CD4-positive, alpha-beta T cell (primary cell): ENCODE measurements at regions not wholly inside any gene's neighbourhood (a gene's known extent, or its start where the extent isn't known, plus 50 kb on each side); places are given as distances from the start of the nearest gene placed in this dataset.

Experiments
- ATAC-seq: fragments of 200-7000 bp; cut with Tn5 transposase; one replicate; pipeline ENCODE4 v1.10.0; 2022; ENCODE audit warnings: mild to moderate bottlenecking; ENCODE audit not compliant: poor library complexity
- CTCF ChIA-PET: fragments of 350-600 bp; sonication (Branson Sonifier 250); formaldehyde crosslinking; loops from one replicate; lab custom pipeline; 2021; ENCODE audit warnings: antibody characterized with exemption, inconsistent platforms; lab: Charles Lee
- POLR2A ChIA-PET: fragments of 350-600 bp; sonication (Branson Sonifier 250); formaldehyde crosslinking; loops from one replicate; lab custom pipeline; 2021; ENCODE audit warnings: antibody characterized with exemption, inconsistent platforms; lab: Charles Lee
- DNase-seq, 14 experiments: peaks; one replicate each; pipeline ENCODE4 v3.0.0-alpha.2; 2013 to 2020; ENCODE audit warnings: mixed read lengths in 2 of 14
- H3K27ac ChIP-seq, 2 donors: one replicate each; pipeline versions ENCODE4 v1.5.1 to v1.7.0; 2013; ENCODE audit warnings: low read length in 2 of 2, low read depth in 1 of 2, mild to moderate bottlenecking in 1 of 2
- H3K27me3 ChIP-seq, 2 experiments: 1 replicate in 1 of 2; 2 replicates in 1 of 2; pipeline versions ENCODE4 v1.6.1 to v1.7.0; 2013; ENCODE audit warnings: low read length in 2 of 2, control low read depth in 1 of 2, mild to moderate bottlenecking in 1 of 2, moderate library complexity in 1 of 2; ENCODE audit not compliant: insufficient read depth in 2 of 2, control insufficient read depth in 1 of 2
- H3K36me3 ChIP-seq: one replicate; pipeline ENCODE4 v1.6.1; 2013; ENCODE audit warnings: low read length, control low read depth; ENCODE audit not compliant: insufficient read depth
- H3K4me1 ChIP-seq: one replicate; pipeline ENCODE4 v1.6.1; 2013; ENCODE audit warnings: low read length, control low read depth; ENCODE audit not compliant: insufficient read depth
- H3K4me3 ChIP-seq: one replicate; pipeline ENCODE4 v1.5.1; 2013; ENCODE audit warnings: mild to moderate bottlenecking, low read length, moderate library complexity
- H3K9me3 ChIP-seq, 2 experiments: 1 replicate in 1 of 2; 2 replicates in 1 of 2; pipeline versions ENCODE4 v1.6.1 to v1.7.0; 2013; ENCODE audit warnings: low read length in 2 of 2, mild to moderate bottlenecking in 2 of 2, control low read depth in 1 of 2, moderate library complexity in 1 of 2; ENCODE audit not compliant: control insufficient read depth in 1 of 2, insufficient read depth in 1 of 2
- H3K27ac Mint-ChIP-seq: one replicate; pipeline ENCODE4 v1.8.0; 2020; ENCODE audit warnings: mixed read lengths
- H3K27me3 Mint-ChIP-seq: one replicate; pipeline ENCODE4 v1.8.0; 2021; ENCODE audit warnings: mixed read lengths
- H3K36me3 Mint-ChIP-seq: one replicate; pipeline ENCODE4 v1.8.0; 2021; ENCODE audit warnings: low read depth, mixed read lengths
- H3K4me1 Mint-ChIP-seq: one replicate; pipeline ENCODE4 v1.8.0; 2021; ENCODE audit warnings: low read depth, mixed read lengths
- H3K4me3 Mint-ChIP-seq: one replicate; pipeline ENCODE4 v1.8.0; 2020; ENCODE audit warnings: mild to moderate bottlenecking, mixed read lengths
- H3K9me3 Mint-ChIP-seq: one replicate; pipeline ENCODE4 v1.8.0; 2020; ENCODE audit warnings: mixed read lengths
- intact Hi-C, 2 experiments: fragments of 100-400 bp; cut with DNase I in 1 of 2; cut with micrococcal nuclease in 1 of 2; formaldehyde crosslinking; loops; one replicate each; pipeline versions ENCODE4 v1.15.1 to v1.9.0; 2023 to 2025; cut with DNase I, micrococcal nuclease
- TF ChIP-seq, protein P1 (sequence below): fragments of 200-600 bp; IDR thresholded peaks from one replicate; pipeline ENCODE4 v1.8.0; 2022; ENCODE audit warnings: antibody characterized with exemption, mild to moderate bottlenecking

DNA sequence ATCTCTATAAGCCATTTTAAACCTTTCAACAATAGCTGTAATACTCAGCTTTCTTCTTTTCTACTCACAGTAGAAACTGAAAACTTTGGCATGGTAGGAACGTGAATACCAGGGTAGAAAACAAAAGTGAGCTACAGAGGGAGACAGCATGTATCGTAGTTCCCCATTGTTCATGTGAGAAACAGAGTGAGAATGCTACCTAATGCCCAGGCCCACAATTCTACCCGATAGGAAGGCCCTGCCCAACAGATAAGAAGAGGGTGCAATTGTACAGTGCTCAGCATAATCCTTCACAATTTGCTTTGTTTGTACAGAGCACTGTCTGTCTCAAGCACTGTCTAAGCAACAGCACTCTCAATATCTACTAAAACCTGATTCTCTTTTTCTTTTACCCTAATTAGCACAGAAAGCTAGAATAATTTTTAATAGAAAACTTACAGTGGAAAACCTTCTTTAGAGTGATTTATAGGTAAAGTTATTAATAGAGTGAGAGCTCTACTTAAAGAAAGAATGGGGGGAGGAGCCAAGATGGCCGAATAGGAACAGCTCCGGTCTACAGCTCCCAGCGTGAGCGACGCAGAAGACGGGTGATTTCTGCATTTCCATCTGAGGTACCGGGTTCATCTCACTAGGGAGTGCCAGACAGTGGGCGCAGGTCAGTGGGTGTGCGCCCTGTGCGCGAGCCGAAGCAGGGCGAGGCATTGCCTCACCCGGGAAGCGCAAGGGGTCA lies 322.3 kb downstream of the EFNB2 start:
- Mint-ChIP-seq H3K4me3 (no peak overlapping the region), H3K27ac (no peak overlapping the region), H3K4me1 (no peaks in the 10 kb centered on the region), H3K27me3 (no peaks in the 10 kb centered on the region), H3K36me3 (no peaks in the 10 kb centered on the region), H3K9me3 (no peaks in the 10 kb centered on the region)
- ATAC-seq (no peak), DNase-seq (no peak)
- H3K4me1 ChIP-seq = no peaks in the 10 kb centered on the region
- TF ChIP-seq, protein P1, sequence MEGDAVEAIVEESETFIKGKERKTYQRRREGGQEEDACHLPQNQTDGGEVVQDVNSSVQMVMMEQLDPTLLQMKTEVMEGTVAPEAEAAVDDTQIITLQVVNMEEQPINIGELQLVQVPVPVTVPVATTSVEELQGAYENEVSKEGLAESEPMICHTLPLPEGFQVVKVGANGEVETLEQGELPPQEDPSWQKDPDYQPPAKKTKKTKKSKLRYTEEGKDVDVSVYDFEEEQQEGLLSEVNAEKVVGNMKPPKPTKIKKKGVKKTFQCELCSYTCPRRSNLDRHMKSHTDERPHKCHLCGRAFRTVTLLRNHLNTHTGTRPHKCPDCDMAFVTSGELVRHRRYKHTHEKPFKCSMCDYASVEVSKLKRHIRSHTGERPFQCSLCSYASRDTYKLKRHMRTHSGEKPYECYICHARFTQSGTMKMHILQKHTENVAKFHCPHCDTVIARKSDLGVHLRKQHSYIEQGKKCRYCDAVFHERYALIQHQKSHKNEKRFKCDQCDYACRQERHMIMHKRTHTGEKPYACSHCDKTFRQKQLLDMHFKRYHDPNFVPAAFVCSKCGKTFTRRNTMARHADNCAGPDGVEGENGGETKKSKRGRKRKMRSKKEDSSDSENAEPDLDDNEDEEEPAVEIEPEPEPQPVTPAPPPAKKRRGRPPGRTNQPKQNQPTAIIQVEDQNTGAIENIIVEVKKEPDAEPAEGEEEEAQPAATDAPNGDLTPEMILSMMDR = no peak
- no peaks in the 10 kb centered on the region for H3K9me3 ChIP-seq
- intact Hi-C loops = no loop called here
- H3K27ac ChIP-seq = no peak overlapping the region
- H3K4me3 ChIP-seq = no peak overlapping the region
- H3K27me3 ChIP-seq = no peaks in the 10 kb centered on the region
- H3K36me3 ChIP-seq = no peaks in the 10 kb centered on the region
- CTCF ChIA-PET = no interaction called here
- POLR2A ChIA-PET = no interaction called here

DNA sequence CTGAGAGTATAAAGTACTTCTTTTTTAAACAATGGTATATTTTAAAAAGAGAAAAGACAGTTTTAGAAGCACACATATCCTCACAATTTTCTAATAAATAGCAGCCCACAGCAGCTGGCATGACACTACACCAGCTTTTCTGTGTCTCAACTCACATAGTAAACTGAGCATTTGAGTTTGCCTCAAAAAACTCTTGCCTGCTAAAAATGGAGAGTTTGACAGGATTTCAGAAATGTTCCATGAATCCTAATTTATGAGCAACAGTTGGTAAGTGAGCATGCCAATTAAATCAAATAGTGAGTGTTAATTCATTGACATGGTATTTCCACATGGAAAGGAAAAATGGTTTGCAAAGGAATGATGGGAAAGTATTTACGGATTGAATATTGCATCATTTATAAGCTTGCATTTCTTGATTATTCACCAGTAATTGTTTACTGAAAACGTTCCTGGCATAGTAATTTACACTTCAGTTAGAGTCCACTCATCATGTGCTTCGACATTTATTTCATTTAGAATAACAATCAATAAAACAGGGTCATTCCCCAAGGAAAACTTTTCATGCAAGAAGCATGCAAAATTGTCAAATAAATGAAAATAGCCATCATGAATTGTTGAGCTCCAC lies 323.0 kb downstream of the EFNB2 start:
- Histone ChIP-seq H3K36me3 (no peaks in the 10 kb centered on the region), H3K9me3 (no peaks in the 10 kb centered on the region), H3K27ac (no peak overlapping the region), H3K4me3 (no peak overlapping the region), H3K27me3 (no peaks in the 10 kb centered on the region), H3K4me1 (no peaks in the 10 kb centered on the region)
- H3K27ac Mint-ChIP-seq = no peak overlapping the region
- H3K4me1 Mint-ChIP-seq = no peaks in the 10 kb centered on the region
- intact Hi-C loops = no loop called here
- H3K9me3 Mint-ChIP-seq = no peaks in the 10 kb centered on the region
- H3K27me3 Mint-ChIP-seq = no peaks in the 10 kb centered on the region
- CTCF ChIA-PET = no interaction called here
- ATAC-seq (no peak), DNase-seq (no peak)
- no peak overlapping the region for H3K4me3 Mint-ChIP-seq
- POLR2A ChIA-PET = no interaction called here
- H3K36me3 Mint-ChIP-seq = no peaks in the 10 kb centered on the region
- TF ChIP-seq, protein P1 = no peak

DNA sequence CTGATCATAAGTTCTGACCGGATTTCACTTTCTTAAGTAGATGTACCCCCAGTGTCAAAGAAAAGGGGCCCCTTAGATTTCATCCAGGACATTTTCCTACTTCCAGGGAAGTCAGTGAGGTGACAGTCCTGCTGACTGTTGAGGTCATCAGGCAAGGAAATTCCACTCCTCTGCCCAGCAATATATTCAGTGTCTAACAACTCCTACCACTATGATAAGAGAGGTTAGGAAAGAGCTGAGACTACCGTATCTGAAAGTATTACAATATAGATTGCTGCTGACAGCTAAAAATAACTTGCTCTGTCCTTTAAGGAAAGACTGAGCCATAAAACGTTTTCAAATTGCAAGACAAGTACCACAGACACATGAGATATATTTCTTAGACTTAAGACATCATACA lies 325.1 kb downstream of the EFNB2 start:
- H3K27me3 ChIP-seq = no peaks in the 10 kb centered on the region
- no peak overlapping the region for H3K4me3 ChIP-seq
- H3K27ac ChIP-seq = no peak overlapping the region
- no peaks in the 10 kb centered on the region for H3K4me1 ChIP-seq
- ATAC-seq = no peak
- TF ChIP-seq, protein P1 = no peak
- CTCF ChIA-PET = no interaction called here
- Mint-ChIP-seq H3K27me3 (no peaks in the 10 kb centered on the region), H3K4me3 (no peak overlapping the region), H3K27ac (no peak overlapping the region), H3K36me3 (no peaks in the 10 kb centered on the region), H3K4me1 (no peaks in the 10 kb centered on the region), H3K9me3 (no peaks in the 10 kb centered on the region)
- DNase-seq = no peak
- no peaks in the 10 kb centered on the region for H3K9me3 ChIP-seq
- intact Hi-C loops = no loop called here
- POLR2A ChIA-PET = no interaction called here
- no peaks in the 10 kb centered on the region for H3K36me3 ChIP-seq
